Urothelium cell line (cell line): ENCODE measurements at regions not wholly inside any gene's neighbourhood (a gene's known extent, or its start where the extent isn't known, plus 50 kb on each side); places are given as distances from the start of the nearest gene placed in this dataset.
"Not testable (repeated sequence)": the region's sequence is repeated elsewhere in the genome, so short reads cannot be mapped to it uniquely, and the experiment has no call there.

ENCODE experiments used
- DNase-seq: peaks from one replicate; pipeline ENCODE4 v3.0.0; 2011; ENCODE audit warnings: low spot score, mixed read lengths
- FAIRE-seq: peaks from 2 replicates; lab custom pipeline; 2011; peaks lifted over from hg19 to GRCh38; lab: Jason Lieb, UNC

DNA sequence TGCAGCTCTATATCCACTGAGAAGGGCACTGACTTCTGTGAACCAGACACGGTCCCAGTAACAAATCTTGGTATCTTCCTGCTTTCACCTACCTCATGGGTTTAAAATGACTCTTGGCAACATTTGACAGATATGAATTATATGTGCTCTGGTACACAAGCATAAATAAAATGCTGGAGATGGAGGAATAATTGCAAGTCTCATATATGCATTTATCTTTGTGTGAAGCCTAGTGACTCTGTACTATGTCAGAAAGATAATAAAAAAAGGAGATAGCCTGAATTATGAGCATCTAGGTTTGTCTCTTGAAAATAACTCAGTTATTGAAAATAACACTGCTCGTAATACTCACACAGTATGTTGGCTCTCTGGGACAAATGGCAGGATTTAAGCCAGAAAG lies 167.1 kb upstream of the CRBN start:
- no peak for DNase-seq
- no peak for FAIRE-seq

DNA sequence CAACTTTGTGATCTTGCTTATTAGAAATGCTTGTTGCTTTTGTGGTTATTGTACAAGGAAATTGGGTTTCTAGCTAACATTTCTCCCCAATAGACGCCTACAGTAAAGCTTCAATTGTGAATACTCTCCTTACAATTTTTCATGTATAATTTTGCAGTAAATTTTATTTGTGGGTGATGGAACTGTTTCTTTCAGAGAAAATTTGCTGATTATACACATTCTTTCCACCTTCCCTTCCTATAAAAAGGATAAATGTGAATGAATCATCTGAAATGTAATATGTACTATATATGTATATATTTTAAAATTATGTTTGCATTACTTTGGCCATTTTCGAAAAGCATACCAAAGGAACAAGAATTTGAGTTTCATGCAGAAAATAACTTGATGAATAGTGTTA lies 162.7 kb upstream of the CRBN start:
- no peak for DNase-seq
- no peak for FAIRE-seq

DNA sequence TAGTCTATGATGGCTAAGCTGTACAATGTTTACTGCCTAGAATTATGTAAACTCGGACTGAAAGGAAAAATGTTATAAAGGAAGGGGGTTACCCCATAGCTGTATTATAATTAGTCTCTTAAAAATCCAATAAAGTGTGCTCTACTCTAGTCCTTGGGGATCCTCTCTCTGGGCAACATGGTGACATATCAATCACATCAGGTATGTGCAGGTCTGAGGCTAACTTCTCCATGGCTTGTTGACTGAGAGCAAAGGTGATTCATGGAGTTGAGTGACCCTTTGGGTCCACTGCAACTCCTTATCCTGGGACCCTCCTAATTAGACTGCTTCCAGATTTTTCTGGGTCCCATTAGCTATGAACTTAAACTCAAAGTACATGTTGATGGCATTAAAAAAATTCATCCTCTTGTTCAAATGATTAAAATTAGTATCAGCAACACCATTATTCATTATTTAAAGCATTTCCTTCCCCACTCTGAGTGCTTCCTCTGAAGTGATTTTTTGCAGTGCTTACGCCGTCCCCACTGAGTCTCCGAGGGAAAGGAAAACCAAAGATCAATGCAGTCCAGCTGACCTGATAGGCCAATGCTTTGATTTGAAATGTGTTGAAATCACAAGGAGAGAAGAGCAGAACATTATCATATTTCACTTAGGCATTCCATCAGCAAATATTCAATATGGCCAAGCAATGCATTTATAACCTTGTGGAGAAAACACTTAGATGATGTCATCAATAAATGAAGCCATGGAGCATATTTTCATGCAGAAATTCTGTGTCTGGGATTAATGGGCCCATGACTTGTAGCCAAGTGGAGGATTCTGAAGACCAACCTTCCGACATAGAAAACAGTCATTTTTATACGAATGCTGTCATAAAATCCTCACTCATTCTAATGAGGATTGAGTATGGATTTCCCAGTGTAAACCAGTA lies 161.7 kb upstream of the CRBN start:
- no peak for FAIRE-seq
- DNase-seq, result no peak

DNA sequence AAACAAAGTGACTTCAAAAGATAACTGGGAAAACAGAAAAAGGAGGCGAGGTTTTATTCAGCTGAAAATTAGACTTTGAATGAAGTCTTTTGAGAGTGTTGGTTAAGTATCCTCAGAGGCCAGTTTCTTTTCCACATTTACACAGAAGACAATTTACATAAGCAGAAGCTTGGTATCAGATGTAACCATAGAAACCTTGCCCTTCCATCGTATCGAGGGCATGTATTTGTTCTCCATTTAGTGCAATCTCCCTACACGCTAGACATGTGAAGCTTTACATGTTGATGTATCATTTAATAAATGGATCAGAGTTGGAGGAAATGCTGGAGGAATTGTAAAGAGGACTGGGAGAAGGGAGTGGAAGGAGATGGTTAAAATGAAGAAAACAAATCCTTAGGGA lies 161.0 kb upstream of the CRBN start:
- peak; percentile 32 for FAIRE-seq
- no peak for DNase-seq

DNA sequence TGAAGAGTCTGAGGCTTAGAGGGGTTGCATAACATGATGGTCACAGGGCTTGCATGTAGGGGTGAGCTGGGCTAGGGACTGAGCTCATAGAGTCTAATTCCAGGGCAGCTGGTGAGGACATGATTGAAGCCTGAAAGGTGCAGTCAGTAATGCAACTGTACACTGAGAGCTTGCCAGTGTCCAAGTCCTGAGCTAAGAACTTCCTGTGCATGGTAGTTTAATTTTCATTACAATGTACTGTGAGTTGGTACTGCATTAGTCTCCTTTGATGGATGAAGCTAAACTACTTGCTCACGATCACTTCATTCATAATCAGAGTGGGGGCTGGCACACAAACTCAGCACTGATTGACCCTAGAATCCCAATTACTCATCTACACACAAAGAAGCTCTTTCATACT lies 156.4 kb upstream of the CRBN start:
- FAIRE-seq (no peak), DNase-seq (no peak)

DNA sequence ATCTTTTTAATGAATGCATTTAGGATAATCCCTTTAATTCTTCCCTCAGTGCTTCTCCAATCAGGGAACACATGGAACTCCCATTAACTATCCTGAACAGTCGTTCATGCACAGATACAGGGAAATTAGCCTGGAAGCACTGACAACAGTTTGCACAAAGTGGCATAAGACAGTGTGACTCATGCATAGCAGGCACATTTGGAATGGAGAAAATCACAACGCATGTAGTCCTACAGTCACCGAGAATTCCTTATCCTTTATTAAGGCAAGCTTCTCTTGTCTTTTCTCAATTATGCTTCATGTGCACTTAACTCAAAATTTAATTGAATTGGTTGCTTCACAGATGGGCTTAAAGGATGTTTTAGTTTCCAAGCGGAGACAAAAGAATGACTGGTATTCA lies 155.0 kb upstream of the CRBN start:
- FAIRE-seq (no peak), DNase-seq (no peak)

DNA sequence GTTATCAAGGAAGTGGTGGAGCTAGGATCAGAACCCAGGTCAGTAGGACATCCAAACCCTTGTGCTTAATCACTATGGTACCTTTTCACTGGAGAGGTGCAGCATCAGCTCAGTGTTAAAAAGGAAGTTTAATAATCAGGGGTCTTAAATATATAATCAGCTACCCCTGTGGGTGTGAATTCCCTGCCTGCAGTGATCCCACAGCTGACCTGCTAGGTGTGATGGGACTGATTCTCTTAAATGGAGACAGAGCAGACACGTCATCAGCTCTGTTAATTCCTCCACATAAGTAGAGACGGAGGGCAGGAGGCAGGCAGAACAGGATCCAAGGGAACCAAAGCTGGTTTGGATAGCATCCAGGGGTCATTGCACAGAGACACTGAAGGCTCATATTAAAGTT lies 154.1 kb upstream of the CRBN start:
- DNase-seq (no peak), FAIRE-seq (no peak)

DNA sequence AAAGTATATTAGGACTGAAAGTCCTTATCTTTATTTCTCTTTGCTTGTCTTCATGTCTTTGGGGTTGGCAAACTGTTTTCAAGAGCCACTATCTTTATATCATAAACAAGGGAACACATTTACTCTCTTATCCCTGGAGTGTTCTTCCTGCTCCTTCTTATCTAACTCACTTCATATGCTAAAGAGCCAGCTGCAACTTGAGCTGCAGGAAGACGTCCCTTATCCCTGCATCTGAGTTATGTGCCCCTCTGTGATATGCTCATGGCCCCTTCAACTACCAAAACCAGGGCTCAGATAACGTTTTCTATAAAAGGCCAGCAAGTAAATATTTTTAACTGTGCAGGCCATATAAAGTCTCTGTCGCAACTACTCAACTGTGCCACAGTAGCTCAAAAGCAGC lies 137.0 kb upstream of the CRBN start:
- DNase-seq, result no peak
- FAIRE-seq, result no peak

DNA sequence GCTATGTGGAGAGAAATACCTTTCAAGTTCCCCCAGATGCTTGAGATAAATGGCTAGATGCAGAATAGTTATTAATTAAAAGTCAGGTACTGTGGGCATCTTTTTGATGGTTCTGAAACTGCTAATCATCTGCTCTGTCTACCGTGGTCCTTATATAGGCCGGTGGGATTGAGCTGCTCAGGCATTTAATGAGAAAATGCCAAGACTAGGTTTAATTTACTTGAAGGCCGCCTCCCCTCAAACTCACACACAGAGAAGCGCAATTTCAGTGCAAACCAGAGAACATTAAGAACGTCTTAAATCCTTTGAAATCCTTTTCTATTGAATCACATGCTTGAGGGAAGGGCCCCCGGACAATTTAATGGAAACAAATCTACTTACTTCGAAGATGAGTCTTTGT lies 136.4 kb upstream of the CRBN start:
- no peak for DNase-seq
- no peak for FAIRE-seq

DNA sequence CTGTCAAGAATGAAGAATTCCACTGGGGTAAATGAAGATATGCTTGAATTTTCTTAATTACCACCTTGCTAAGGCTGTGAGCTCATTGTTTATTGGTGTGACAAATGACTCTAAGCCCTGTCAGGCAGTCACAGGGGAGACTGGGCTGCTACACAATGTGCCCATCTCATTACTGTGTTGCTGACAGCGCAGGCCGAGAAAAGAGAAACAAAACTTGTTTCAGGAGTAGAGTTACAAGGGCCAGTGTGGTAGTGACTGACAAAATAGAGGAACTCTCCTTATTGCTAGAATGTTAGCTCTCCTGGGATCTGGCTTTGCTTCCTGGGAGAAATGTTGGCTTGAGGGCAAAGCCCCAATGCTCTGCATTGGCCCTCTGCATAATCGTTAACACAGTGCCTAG lies 130.4 kb upstream of the CRBN start:
- no peak for DNase-seq
- no peak for FAIRE-seq

DNA sequence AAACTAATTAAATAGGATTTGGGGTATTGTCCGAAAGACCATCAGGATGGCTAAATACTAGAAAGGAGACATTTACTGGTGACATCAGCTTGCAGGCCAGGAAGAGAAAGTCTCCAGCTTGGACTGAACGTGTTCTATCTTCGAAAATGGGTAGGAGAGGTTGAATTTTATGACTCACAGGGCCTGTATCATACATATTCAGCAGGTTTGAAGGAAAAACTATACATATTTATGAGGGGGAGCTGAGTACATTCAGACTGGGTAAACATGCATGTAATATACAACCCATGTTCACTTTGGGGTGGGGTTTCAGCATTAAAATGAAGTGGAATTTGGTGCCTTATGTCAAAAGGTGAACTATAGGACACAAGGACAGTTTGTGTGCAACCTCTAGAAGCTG lies 129.3 kb upstream of the CRBN start:
- DNase-seq (no peak), FAIRE-seq (no peak)

DNA sequence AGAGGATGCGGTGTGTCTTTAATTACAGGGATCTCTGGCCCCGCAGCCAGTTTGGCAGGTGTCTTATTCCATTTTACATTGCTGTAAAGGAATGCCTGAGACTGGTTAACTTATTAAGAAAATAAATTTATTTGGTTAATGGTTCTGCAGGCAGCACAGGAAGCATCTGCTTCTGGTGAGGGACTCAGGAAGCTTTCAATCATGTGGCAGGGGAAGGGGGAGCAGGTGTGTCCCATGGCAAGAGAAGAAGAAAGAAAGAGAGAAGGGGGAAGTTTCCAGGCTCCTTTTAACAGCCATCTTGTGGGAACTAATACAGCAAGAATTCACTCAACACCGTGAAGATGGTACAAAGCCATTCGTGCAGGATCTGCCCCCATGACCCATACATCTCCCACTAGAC lies 128.0 kb upstream of the CRBN start:
- DNase-seq, result no peak
- no peak for FAIRE-seq

DNA sequence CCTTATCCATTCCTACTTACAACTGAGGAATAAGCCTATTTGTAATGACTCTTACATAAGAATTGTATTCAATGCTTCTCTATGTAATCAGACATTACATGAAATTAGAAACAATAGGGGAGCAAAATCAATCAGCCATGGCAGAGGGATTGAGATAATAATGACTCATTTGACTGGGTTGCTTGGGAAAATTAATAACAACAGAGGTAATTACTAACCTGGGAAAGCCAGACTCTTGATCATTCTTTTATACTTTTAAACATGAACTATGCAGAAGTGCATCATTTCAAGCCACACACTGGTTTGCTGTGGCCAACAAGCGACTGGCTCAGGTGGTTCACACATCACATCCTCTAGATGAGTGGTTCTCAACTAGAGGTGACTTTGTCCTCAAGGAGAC lies 126.3 kb upstream of the CRBN start:
- DNase-seq (no peak), FAIRE-seq (no peak)

DNA sequence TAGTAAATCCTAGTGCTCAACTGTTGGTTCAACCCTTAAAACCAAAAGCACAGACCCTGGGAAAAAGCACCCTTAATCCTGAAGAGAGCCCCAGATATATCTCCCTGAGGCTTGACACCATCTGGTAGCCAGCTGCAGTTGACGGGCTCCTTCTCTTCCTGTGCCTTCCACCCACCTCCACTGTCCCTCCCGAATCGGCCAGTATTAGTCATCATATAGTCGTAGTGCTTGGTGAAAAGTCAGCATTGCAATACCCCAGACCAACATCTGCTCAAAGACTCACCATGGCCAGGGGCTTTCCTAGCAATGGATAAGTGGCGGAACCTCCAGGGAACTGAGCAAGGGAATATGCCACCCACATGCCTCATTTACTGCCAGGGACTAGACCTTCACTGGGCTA lies 125.6 kb upstream of the CRBN start:
- FAIRE-seq (no peak), DNase-seq (peak; percentile 18)

DNA sequence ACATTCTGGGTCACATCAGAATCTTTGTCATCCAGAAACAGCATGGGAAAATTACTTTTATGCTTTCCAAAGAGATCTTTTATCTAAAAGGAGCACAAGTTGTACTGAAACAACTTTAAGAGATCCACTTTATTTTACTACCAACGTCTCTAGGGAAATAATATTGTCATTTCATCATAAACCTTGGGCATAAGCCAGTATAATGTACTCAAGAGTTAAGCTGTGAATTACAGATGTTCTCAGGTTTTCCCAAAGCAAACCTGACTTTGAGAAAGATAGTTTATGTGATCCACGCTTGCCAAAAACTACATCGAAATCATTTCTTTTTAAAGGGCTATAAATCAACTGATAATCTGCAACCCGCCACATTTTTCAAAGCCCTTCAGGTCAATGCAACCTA lies 124.1 kb upstream of the CRBN start:
- DNase-seq, result no peak

DNA sequence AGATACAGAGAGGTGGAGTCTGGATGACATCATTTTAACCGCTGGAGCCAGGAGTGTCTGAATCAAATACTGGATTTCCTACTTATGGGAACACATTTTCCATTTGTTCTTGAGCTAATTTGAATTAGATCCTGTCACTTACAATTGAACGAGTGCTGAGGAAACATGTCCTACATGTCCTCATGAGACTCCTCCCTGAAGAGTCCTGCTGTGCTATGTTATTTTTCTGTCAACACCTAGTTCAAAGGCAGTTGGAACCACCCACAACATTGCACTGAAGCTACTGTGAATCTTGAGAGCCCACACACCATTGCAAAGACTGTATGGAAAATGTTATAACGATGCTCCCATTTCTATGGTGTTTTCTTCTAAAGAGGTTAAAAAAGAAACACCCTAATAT lies 123.5 kb upstream of the CRBN start:
- DNase-seq (no peak), FAIRE-seq (no peak)

More for the DNA sequence above, 124.1 kb upstream of the CRBN start:
- no peak for FAIRE-seq

DNA sequence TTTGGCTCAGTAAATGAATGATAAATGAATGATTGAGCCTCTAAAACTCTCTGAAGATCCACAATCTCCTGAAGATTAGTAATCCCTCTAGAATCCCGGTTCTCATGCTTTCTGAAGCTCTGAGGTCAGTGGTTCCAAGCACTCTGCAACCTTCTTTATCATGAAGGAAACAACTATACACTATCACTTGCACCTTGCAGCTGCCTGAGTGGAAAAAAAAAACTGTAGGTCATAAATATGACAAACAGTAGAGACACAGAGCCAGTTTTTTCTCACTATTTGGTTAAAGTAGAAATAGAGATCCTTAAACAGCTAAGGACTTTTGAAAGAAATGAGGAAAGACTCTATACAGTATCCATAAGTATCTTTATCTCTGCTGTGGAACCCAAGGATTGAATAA lies 122.0 kb upstream of the CRBN start:
- DNase-seq (no peak), FAIRE-seq (no peak)

DNA sequence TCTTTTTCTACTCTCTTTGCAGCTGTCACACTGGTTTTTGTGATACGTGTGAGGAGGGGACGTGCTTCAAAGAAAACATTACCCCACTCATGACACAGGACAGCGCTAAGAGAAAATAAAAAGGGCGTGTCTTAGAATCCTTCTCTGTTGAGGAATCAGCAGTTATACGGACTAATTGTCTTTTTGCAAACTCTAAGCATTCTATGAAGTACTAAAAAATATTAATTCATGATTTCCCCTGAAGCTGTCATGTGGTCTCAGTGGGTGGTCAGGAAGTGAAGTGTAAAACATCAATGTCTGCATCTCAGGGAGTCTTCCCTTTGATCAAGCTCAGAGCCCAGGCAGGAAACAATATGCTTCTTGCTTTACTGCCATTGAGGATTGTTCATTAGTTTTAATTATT lies 117.5 kb upstream of the CRBN start:
- FAIRE-seq (no peak), DNase-seq (no peak)

DNA sequence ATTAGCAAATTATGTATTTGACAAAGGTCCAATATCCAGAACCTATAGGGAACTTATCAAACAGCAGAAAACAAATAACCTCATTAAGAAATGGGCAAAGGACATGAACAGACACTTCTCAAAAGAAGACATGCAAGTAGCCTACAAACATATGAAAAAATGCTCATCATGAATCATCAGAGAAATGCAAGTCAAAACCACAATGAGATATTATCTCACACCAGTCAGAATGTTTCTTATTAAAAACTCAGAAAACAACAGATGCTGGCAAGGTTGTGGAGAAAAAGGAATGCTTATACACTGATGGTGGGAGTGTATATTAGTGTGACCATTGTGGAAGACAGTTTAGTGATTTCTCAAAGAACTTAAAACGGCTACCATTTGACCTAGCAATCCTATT lies 116.1 kb upstream of the CRBN start:
- DNase-seq, result no peak
- no peak for FAIRE-seq

DNA sequence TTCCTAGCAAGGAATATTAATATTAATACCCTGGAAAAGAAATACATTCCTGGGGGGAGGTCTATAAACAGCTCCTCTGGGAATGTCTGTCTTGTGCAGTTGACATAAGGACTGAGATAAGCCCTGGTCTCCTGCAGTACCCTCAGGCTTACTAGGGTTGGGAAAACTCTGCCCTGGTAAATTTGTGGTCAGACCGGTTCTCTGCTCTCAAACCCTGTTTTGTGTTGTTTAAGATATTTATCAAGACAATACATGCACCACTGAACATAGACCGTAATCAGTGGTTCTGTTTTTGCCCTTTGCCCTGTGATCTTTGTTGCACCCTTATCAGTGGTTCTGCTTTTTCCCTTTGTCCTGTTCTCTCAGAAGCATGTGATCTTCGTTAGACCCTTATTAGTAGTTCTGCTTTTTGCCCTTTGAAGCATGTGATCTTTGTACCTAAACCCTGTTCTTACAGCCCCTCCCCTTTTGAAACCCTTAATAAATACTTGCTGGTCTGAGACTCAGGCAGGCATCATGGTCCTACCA lies 112.3 kb upstream of the CRBN start:
- not testable (repeated sequence) for DNase-seq, FAIRE-seq

DNA sequence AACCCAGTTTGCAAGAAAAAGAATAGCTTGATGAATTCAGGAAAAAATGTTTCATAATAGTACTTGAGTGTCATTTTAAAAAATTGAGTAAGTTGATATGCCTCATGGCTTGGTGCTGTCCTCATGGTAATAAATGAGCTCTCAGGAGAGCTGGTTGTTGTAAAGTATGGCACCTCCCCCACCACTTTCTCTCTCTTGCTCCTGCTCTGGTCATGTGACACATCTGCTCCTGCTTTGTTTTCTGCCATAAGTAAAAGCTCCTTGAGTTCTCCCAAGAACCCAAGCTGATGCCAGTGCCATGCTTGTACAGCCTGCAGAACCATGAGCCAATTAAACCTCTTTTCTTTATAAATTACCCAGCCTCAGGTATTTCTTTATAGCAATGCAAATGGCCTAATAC lies 108.8 kb upstream of the CRBN start:
- DNase-seq (no peak), FAIRE-seq (no peak)

DNA sequence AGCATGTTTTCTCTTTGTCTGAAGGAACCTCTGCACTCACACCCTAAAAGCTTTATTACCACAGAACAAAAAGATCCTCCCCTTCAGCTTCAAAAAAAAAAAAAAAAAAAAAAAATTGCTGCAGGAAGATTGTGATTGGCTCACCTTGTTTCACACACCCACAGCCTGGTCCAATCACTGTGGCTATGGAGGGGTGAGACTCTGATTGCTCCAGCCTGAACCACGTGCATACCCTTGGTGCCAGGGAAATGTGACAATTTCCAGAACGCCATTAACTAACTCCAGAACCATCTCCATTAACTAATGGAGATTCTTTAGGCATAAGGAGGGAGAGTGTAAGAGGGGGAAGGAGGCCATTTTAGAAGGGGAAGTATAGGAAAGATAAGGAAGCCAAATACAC lies 106.5 kb upstream of the CRBN start:
- FAIRE-seq (no peak), DNase-seq (no peak)

DNA sequence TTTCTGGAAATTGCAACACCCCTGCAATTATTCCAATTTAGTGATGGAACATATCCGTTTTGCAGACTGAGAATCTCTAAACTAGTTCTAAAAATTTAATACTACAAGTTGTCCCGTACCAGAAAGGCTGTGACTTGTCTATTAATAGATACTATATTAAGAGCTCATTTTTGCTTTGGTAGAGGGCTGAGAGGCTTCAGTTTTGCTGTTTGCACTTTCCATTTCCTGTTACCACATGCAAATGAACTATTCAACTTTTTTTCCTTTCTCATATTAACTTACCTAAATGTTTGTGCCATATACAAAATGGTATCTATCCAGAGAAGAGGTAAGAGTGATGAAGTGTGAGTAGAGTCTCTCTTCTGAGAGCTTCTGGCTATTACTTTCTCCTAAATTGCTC lies 101.5 kb upstream of the CRBN start:
- no peak for FAIRE-seq
- DNase-seq, result no peak
